Memory B cell (primary cell): ENCODE measurements at regions not wholly inside any gene's neighbourhood (a gene's known extent, or its start where the extent isn't known, plus 50 kb on each side); places are given as distances from the start of the nearest gene placed in this dataset.

ENCODE experiments used
- ATAC-seq: fragments of 150-1000 bp; cut with Tn5 transposase; 2 replicates; pipeline ENCODE4 v1.10.0; 2021; ENCODE audit warnings: low read depth, mild to moderate bottlenecking, moderate library complexity
- DNase-seq, 2 donors: peaks; one replicate each; pipeline ENCODE4 v3.0.0; 2022; ENCODE audit warnings: low spot score in 2 of 2
- H3K27ac Mint-ChIP-seq: one replicate; pipeline ENCODE4 v1.8.0; 2022; ENCODE audit warnings: mild to moderate bottlenecking, moderate library complexity, mixed read lengths
- H3K27me3 Mint-ChIP-seq: one replicate; pipeline ENCODE4 v1.8.0; 2022; ENCODE audit warnings: mixed read lengths
- H3K36me3 Mint-ChIP-seq: one replicate; pipeline ENCODE4 v1.8.0; 2022; ENCODE audit warnings: mild to moderate bottlenecking, mixed read lengths
- H3K4me1 Mint-ChIP-seq: one replicate; pipeline ENCODE4 v1.8.0; 2022; ENCODE audit warnings: mixed read lengths
- H3K4me3 Mint-ChIP-seq: one replicate; pipeline ENCODE4 v1.8.0; 2022; ENCODE audit warnings: mild to moderate bottlenecking, moderate library complexity, mixed read lengths
- H3K9me3 Mint-ChIP-seq: one replicate; pipeline ENCODE4 v1.8.0; 2022; ENCODE audit warnings: mixed read lengths

- ATAC-seq, result no peak
- H3K27ac Mint-ChIP-seq, result no peak overlapping the region
Observed at GRCh38 chr6:164554700-164555476, 754.5 kb downstream of the C6orf118 start.

GRCh38 chr6:164554226-164554625 lies 755.2 kb downstream of the C6orf118 start:
- Mint-ChIP-seq H3K36me3 (no peaks in the 10 kb centered on the region), H3K27me3 (no peaks in the 10 kb centered on the region), H3K4me1 (no peaks in the 10 kb centered on the region), H3K4me3 (no peak overlapping the region), H3K27ac (no peak overlapping the region), H3K9me3 (peaks cover 7% of the 10 kb centered on the region)
- ATAC-seq (no peak), DNase-seq (no peak)

More at GRCh38 chr6:164554700-164555476, 754.5 kb downstream of the C6orf118 start:
- no peaks in the 10 kb centered on the region for H3K27me3 Mint-ChIP-seq
- H3K4me1 Mint-ChIP-seq, result no peaks in the 10 kb centered on the region
- H3K36me3 Mint-ChIP-seq, result no peaks in the 10 kb centered on the region
- peaks cover 4% of the 10 kb centered on the region for H3K9me3 Mint-ChIP-seq
- DNase-seq, result no peak
- H3K4me3 Mint-ChIP-seq, result no peak overlapping the region

GRCh38 chr6:164551706-164552105 lies 757.7 kb downstream of the C6orf118 start:
- Mint-ChIP-seq H3K27me3 (no peaks in the 10 kb centered on the region), H3K9me3 (peaks cover 8% of the 10 kb centered on the region)
- no peak for ATAC-seq

GRCh38 chr6:164547076-164547475 lies 762.3 kb downstream of the C6orf118 start:
- Mint-ChIP-seq H3K27ac (no peak overlapping the region), H3K4me1 (no peaks in the 10 kb centered on the region), H3K4me3 (no peak overlapping the region), H3K9me3 (peaks cover 6% of the 10 kb centered on the region), H3K36me3 (no peaks in the 10 kb centered on the region), H3K27me3 (no peaks in the 10 kb centered on the region)
- DNase-seq (no peak), ATAC-seq (no peak)

More at GRCh38 chr6:164551706-164552105, 757.7 kb downstream of the C6orf118 start:
- no peak overlapping the region for H3K27ac Mint-ChIP-seq
- H3K36me3 Mint-ChIP-seq, result no peaks in the 10 kb centered on the region
- no peaks in the 10 kb centered on the region for H3K4me1 Mint-ChIP-seq
- H3K4me3 Mint-ChIP-seq, result no peak overlapping the region
- no peak for DNase-seq

- no peaks in the 10 kb centered on the region for H3K27me3 Mint-ChIP-seq
- ATAC-seq (no peak), DNase-seq (no peak)
- no peak overlapping the region for H3K4me3 Mint-ChIP-seq
- no peak overlapping the region for H3K27ac Mint-ChIP-seq
- H3K4me1 Mint-ChIP-seq, result no peaks in the 10 kb centered on the region
- H3K9me3 Mint-ChIP-seq, result peaks cover 4% of the 10 kb centered on the region
- no peaks in the 10 kb centered on the region for H3K36me3 Mint-ChIP-seq
Observed at GRCh38 chr6:164546263-164546662, 763.1 kb downstream of the C6orf118 start.

GRCh38 chr6:164534070-164534766 lies 775.2 kb downstream of the C6orf118 start:
- ATAC-seq, result no peak
- Mint-ChIP-seq H3K4me3 (no peak overlapping the region), H3K9me3 (peaks cover 4% of the 10 kb centered on the region), H3K4me1 (no peaks in the 10 kb centered on the region), H3K27ac (no peak overlapping the region), H3K27me3 (no peaks in the 10 kb centered on the region), H3K36me3 (no peaks in the 10 kb centered on the region)
- DNase-seq, result no peak

GRCh38 chr6:164533045-164533362 lies 776.4 kb downstream of the C6orf118 start:
- no peak overlapping the region for H3K27ac Mint-ChIP-seq

GRCh38 chr6:164532198-164533044 lies 777.0 kb downstream of the C6orf118 start:
- DNase-seq (no peak), ATAC-seq (no peak)
- no peaks in the 10 kb centered on the region for H3K27me3 Mint-ChIP-seq
- H3K36me3 Mint-ChIP-seq, result no peaks in the 10 kb centered on the region
- H3K4me1 Mint-ChIP-seq, result no peaks in the 10 kb centered on the region
- peaks cover 2% of the 10 kb centered on the region for H3K9me3 Mint-ChIP-seq
- H3K27ac Mint-ChIP-seq, result no peak overlapping the region
- no peak overlapping the region for H3K4me3 Mint-ChIP-seq

More at GRCh38 chr6:164533045-164533362, 776.4 kb downstream of the C6orf118 start:
- no peaks in the 10 kb centered on the region for H3K27me3 Mint-ChIP-seq
- H3K36me3 Mint-ChIP-seq, result no peaks in the 10 kb centered on the region
- no peak overlapping the region for H3K4me3 Mint-ChIP-seq
- DNase-seq (no peak), ATAC-seq (no peak)
- peaks cover 2% of the 10 kb centered on the region for H3K9me3 Mint-ChIP-seq
- H3K4me1 Mint-ChIP-seq, result no peaks in the 10 kb centered on the region

GRCh38 chr6:164531736-164532135 lies 777.7 kb downstream of the C6orf118 start:
- DNase-seq, result no peak
- Mint-ChIP-seq H3K36me3 (no peaks in the 10 kb centered on the region), H3K27ac (no peak overlapping the region), H3K27me3 (no peaks in the 10 kb centered on the region), H3K9me3 (peaks cover 3% of the 10 kb centered on the region), H3K4me3 (no peak overlapping the region), H3K4me1 (no peaks in the 10 kb centered on the region)
- ATAC-seq, result no peak

- Mint-ChIP-seq H3K9me3 (peaks cover 4% of the 10 kb centered on the region), H3K27ac (no peak overlapping the region), H3K4me1 (no peaks in the 10 kb centered on the region), H3K27me3 (no peaks in the 10 kb centered on the region), H3K36me3 (no peaks in the 10 kb centered on the region), H3K4me3 (no peak overlapping the region)
- DNase-seq (no peak), ATAC-seq (no peak)
Observed at GRCh38 chr6:164528539-164528938, 780.9 kb downstream of the C6orf118 start.

- no peak for DNase-seq
Observed at GRCh38 chr6:164523087-164523654, 786.2 kb downstream of the C6orf118 start.

GRCh38 chr6:164520916-164521315 lies 788.5 kb downstream of the C6orf118 start:
- no peaks in the 10 kb centered on the region for H3K27me3 Mint-ChIP-seq

More at GRCh38 chr6:164523087-164523654, 786.2 kb downstream of the C6orf118 start:
- Mint-ChIP-seq H3K27me3 (no peaks in the 10 kb centered on the region), H3K27ac (no peak overlapping the region), H3K4me1 (no peaks in the 10 kb centered on the region), H3K36me3 (no peaks in the 10 kb centered on the region), H3K4me3 (no peak overlapping the region), H3K9me3 (peaks cover 4% of the 10 kb centered on the region)
- ATAC-seq, result no peak

GRCh38 chr6:164507206-164507940 lies 802.0 kb downstream of the C6orf118 start:
- no peak for ATAC-seq
- H3K4me1 Mint-ChIP-seq, result peaks cover 3% of the 10 kb centered on the region
- H3K27ac Mint-ChIP-seq, result no peak overlapping the region
- DNase-seq, result no peak
- no peaks in the 10 kb centered on the region for H3K27me3 Mint-ChIP-seq
- H3K4me3 Mint-ChIP-seq, result no peak overlapping the region
- no peaks in the 10 kb centered on the region for H3K36me3 Mint-ChIP-seq
- H3K9me3 Mint-ChIP-seq, result peaks cover 6% of the 10 kb centered on the region

More at GRCh38 chr6:164520916-164521315, 788.5 kb downstream of the C6orf118 start:
- H3K4me3 Mint-ChIP-seq, result no peak overlapping the region
- no peaks in the 10 kb centered on the region for H3K4me1 Mint-ChIP-seq
- ATAC-seq, result no peak
- H3K36me3 Mint-ChIP-seq, result no peaks in the 10 kb centered on the region
- H3K9me3 Mint-ChIP-seq, result peaks cover 3% of the 10 kb centered on the region
- DNase-seq, result no peak
- no peak overlapping the region for H3K27ac Mint-ChIP-seq
